ENCODE measurements at regions not wholly inside any gene's neighbourhood (a gene's known extent, or its start where the extent isn't known, plus 50 kb on each side); places are given as distances from the start of the nearest gene placed in this dataset.

DNA sequence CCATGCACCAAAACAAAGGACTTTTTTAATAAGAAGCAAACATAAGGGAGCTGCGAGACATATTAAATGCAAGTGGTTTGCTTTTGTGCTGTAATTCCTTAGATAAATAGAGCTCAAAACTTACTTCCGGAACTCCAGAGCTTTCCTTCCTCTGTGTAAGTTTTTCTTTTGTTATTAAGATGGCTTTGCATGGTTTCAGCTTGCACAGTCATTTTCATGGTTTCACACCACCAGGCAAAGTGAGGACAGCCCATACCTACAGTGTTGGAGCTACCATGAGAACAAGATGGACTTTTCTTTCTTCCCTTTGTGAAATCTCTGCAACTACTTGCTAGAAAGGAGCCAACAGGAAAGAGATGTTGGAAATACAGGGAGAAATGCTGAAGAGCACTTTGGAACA is 368.0 kb downstream of the SETD4 start:
- H3K4me3 ChIP-seq (ENCODE audit: low read length): no peak overlapping the region
- no peak for DNase-seq
- H3K27ac ChIP-seq (ENCODE audit: low read length): no peak overlapping the region
- H3K9ac ChIP-seq (ENCODE audit: low read length): no peak overlapping the region
- no peaks in the 10 kb centered on the region for H4K20me1 ChIP-seq (ENCODE audit: insufficient read depth, low read depth, low read length)
- H3K4me1 ChIP-seq (ENCODE audit: low read length): no peaks in the 10 kb centered on the region
- no peaks in the 10 kb centered on the region for H3K36me3 ChIP-seq (ENCODE audit: insufficient read depth, low read length)
- H3K79me2 ChIP-seq (ENCODE audit: low read length): no peaks in the 10 kb centered on the region
- no peaks in the 10 kb centered on the region for H3K27me3 ChIP-seq (ENCODE audit: low read length)
- no peaks in the 10 kb centered on the region for H3K9me3 ChIP-seq (ENCODE audit: low read length)
- no peak overlapping the region for H2AFZ ChIP-seq (ENCODE audit: low read length)
- no peak overlapping the region for H3K4me2 ChIP-seq (ENCODE audit: low read depth, low read length, poor library complexity, severe bottlenecking)
- no peaks in the 10 kb centered on the region for H3K9me2 ChIP-seq (replicated peaks; ENCODE audit: insufficient read depth, low read length)

DNA sequence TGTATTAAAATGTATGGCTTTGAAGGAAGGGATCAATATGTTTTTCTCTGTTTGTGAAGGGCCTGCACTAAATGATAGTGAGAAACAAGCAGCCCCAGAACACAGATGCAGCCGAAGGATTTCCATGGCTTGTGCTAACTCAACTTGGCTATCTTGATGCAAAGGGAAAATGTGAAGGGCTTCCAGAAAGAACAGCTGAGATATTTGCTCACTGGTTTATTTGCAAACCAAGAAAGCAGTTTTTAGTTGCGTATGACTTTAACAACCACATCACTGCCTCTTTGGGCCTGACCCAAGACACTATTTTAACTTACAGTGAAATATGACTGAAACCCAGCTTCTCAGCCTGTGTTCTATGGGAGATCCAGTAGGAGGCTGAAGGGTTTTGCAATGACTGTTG is 369.9 kb downstream of the SETD4 start:
- no peak overlapping the region for H3K4me2 ChIP-seq (ENCODE audit: low read depth, low read length, poor library complexity, severe bottlenecking)
- H3K79me2 ChIP-seq (ENCODE audit: low read length): no peaks in the 10 kb centered on the region
- no peaks in the 10 kb centered on the region for H3K27me3 ChIP-seq (ENCODE audit: low read length)
- H4K20me1 ChIP-seq (ENCODE audit: insufficient read depth, low read depth, low read length): no peaks in the 10 kb centered on the region
- H3K4me3 ChIP-seq (ENCODE audit: low read length): no peak overlapping the region
- no peaks in the 10 kb centered on the region for H3K4me1 ChIP-seq (ENCODE audit: low read length)
- no peaks in the 10 kb centered on the region for H3K9me3 ChIP-seq (ENCODE audit: low read length)
- H2AFZ ChIP-seq (ENCODE audit: low read length): no peak overlapping the region
- no peak for DNase-seq
- H3K36me3 ChIP-seq (ENCODE audit: insufficient read depth, low read length): no peaks in the 10 kb centered on the region
- no peak overlapping the region for H3K27ac ChIP-seq (ENCODE audit: low read length)
- H3K9me2 ChIP-seq (replicated peaks; ENCODE audit: insufficient read depth, low read length): no peaks in the 10 kb centered on the region
- H3K9ac ChIP-seq (ENCODE audit: low read length): no peak overlapping the region

DNA sequence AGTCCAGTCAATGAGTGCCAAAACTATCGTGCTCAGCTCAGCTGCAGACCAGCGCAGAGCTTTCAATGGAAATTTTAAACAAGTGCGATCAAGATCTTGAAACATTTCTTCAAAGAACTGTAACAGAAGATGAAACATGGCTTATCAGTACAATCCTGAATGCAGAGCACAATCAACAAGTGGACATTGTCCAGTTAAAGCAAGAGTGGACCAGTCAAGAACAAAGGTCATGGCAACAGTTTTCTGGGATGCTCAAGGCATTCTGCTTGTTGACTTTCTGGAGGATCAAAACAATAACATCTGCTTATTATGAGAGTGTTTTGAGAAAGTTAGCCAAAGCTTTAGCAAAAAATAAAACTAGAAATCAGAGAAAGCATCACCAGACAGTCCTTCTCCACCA is 374.2 kb downstream of the SETD4 start:
- Histone ChIP-seq H3K4me2 (ENCODE audit: low read depth, low read length, poor library complexity, severe bottlenecking) (no peak overlapping the region), H3K27ac (ENCODE audit: low read length) (no peak overlapping the region), H3K9me3 (ENCODE audit: low read length) (no peaks in the 10 kb centered on the region), H3K4me1 (ENCODE audit: low read length) (no peaks in the 10 kb centered on the region), H3K36me3 (ENCODE audit: insufficient read depth, low read length) (no peaks in the 10 kb centered on the region), H2AFZ (ENCODE audit: low read length) (no peak overlapping the region), H3K4me3 (ENCODE audit: low read length) (no peak overlapping the region), H4K20me1 (ENCODE audit: insufficient read depth, low read depth, low read length) (no peaks in the 10 kb centered on the region), H3K27me3 (ENCODE audit: low read length) (no peaks in the 10 kb centered on the region), H3K79me2 (ENCODE audit: low read length) (no peaks in the 10 kb centered on the region), H3K9me2 (replicated peaks; ENCODE audit: insufficient read depth, low read length) (no peaks in the 10 kb centered on the region), H3K9ac (ENCODE audit: low read length) (no peak overlapping the region)
- DNase-seq: no peak

DNA sequence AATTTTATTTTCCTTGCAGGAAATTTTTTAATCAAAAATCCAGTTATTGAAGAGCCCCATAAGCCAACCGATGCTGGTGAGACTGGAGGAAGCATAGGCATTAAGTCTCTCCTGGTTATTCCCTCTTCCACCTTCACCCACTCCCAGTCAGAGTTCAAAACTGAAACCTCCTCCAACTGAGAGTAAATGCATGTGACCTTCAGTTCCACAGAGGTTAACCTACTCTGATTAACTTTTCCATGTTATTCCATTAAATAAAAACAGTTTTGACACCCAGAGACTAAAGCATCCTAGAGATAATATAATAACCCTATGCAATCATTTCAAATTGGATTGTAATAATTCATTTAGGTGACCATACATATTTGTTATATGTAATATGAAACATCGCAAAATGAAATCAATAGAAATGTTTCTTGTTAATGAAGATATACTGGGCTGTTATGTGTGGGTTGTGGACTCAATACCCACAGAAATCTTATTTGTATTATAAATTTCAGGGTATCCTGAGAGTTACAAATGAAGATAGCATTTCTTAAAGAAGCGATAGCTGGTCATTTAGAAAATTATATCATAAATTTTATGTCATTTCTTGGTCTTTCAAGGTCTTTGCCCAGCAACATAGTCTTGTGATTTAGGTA is 376.5 kb downstream of the SETD4 start:
- H3K9ac ChIP-seq (ENCODE audit: low read length): no peak overlapping the region

DNA sequence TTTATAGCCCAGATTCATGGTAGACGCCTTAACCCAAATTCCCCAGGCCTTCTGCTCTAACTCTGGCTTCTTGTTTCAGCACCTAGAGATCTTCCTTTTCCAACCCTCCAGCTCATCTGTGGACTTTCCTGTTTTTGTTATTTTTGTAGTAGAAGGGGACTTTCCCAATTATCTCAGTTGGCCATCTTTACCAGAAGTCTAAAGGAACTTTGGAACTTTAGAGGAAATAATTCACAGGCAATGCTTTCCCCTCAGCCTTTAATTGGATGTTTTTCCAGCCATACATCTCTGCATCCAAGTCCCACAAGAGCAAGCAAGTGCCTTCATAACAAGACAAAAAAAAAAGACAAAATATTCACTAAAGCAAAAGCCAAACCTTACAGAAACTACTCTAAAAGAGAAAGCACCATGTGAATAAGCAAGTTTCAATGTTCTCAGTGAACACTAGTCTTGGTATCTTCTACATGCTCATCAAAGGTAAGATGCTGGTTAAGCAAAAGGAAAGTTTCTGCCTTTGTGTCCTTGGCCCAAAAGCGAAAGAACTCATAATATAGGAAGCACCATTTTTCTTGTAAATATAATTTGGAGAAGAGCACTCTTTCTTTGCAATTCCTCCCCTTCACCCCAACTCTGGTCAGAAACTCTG is 377.3 kb downstream of the SETD4 start:
- H3K4me3 ChIP-seq (ENCODE audit: low read length): no peak overlapping the region
- H4K20me1 ChIP-seq (ENCODE audit: insufficient read depth, low read depth, low read length): no peaks in the 10 kb centered on the region
- H3K36me3 ChIP-seq (ENCODE audit: insufficient read depth, low read length): no peaks in the 10 kb centered on the region
- H3K9me2 ChIP-seq (replicated peaks; ENCODE audit: insufficient read depth, low read length): no peaks in the 10 kb centered on the region
- H3K4me2 ChIP-seq (ENCODE audit: low read depth, low read length, poor library complexity, severe bottlenecking): no peak overlapping the region
- no peak overlapping the region for H3K27ac ChIP-seq (ENCODE audit: low read length)
- H3K9ac ChIP-seq (ENCODE audit: low read length): no peak overlapping the region
- no peak overlapping the region for H2AFZ ChIP-seq (ENCODE audit: low read length)
- no peaks in the 10 kb centered on the region for H3K9me3 ChIP-seq (ENCODE audit: low read length)
- no peak for DNase-seq
- H3K27me3 ChIP-seq (ENCODE audit: low read length): no peaks in the 10 kb centered on the region
- no peaks in the 10 kb centered on the region for H3K4me1 ChIP-seq (ENCODE audit: low read length)
- no peaks in the 10 kb centered on the region for H3K79me2 ChIP-seq (ENCODE audit: low read length)

More for the DNA sequence above, 376.5 kb downstream of the SETD4 start:
- no peak overlapping the region for H3K4me3 ChIP-seq (ENCODE audit: low read length)
- H3K27ac ChIP-seq (ENCODE audit: low read length): no peak overlapping the region
- no peaks in the 10 kb centered on the region for H3K9me2 ChIP-seq (replicated peaks; ENCODE audit: insufficient read depth, low read length)
- H3K4me1 ChIP-seq (ENCODE audit: low read length): no peaks in the 10 kb centered on the region
- no peak overlapping the region for H3K4me2 ChIP-seq (ENCODE audit: low read depth, low read length, poor library complexity, severe bottlenecking)
- no peak for DNase-seq
- H3K9me3 ChIP-seq (ENCODE audit: low read length): no peaks in the 10 kb centered on the region
- H2AFZ ChIP-seq (ENCODE audit: low read length): no peak overlapping the region
- no peaks in the 10 kb centered on the region for H3K79me2 ChIP-seq (ENCODE audit: low read length)
- no peaks in the 10 kb centered on the region for H4K20me1 ChIP-seq (ENCODE audit: insufficient read depth, low read depth, low read length)
- no peaks in the 10 kb centered on the region for H3K27me3 ChIP-seq (ENCODE audit: low read length)
- H3K36me3 ChIP-seq (ENCODE audit: insufficient read depth, low read length): no peaks in the 10 kb centered on the region

DNA sequence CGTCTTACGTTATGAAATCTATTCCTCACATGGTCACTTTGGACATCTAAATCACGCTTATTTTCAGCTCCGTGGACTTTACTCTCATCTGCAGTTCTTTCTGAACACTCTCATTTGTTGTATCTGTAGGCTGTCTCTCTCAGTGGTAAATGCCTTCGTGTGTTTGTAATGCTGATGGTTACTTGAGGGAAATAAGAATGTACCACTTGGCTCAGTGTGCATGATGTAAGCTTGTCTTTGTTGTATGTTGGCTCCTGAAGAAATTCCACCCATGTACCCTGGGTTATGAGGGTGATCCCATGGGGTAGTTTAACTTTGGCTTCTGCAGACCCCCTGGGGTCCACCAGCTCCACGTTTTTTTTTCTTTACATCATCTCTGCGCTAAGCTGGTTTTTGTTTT is 378.4 kb downstream of the SETD4 start:
- Histone ChIP-seq H3K9me2 (replicated peaks; ENCODE audit: insufficient read depth, low read length) (no peaks in the 10 kb centered on the region), H3K4me3 (ENCODE audit: low read length) (no peak overlapping the region), H3K27ac (ENCODE audit: low read length) (no peak overlapping the region), H4K20me1 (ENCODE audit: insufficient read depth, low read depth, low read length) (no peaks in the 10 kb centered on the region), H3K9me3 (ENCODE audit: low read length) (no peaks in the 10 kb centered on the region), H3K27me3 (ENCODE audit: low read length) (no peaks in the 10 kb centered on the region), H3K4me1 (ENCODE audit: low read length) (no peaks in the 10 kb centered on the region), H3K9ac (ENCODE audit: low read length) (no peak overlapping the region), H3K79me2 (ENCODE audit: low read length) (no peaks in the 10 kb centered on the region), H2AFZ (ENCODE audit: low read length) (no peak overlapping the region), H3K36me3 (ENCODE audit: insufficient read depth, low read length) (no peaks in the 10 kb centered on the region), H3K4me2 (ENCODE audit: low read depth, low read length, poor library complexity, severe bottlenecking) (no peak overlapping the region)
- DNase-seq: no peak

DNA sequence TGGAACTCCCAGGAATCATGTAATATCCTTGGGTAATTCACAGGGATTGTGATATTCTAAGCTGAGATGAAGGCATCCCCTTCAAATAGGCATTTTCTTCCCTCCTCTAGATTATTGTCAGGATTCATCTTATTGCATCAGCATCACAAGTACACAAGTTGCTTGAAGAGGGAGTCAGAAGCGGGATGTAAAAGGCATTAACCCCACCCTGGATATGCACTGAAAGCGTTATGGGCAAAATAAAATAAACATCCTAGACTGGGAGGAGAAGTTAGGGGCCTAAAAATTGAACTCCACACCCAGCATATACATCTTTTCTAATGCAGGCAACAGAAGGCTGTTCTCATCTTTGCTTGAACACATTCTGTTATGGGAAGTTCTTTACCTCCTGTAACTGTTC is 381.2 kb downstream of the SETD4 start:
- Histone ChIP-seq H3K27ac (ENCODE audit: low read length) (no peak overlapping the region), H4K20me1 (ENCODE audit: insufficient read depth, low read depth, low read length) (no peaks in the 10 kb centered on the region), H3K9me3 (ENCODE audit: low read length) (no peaks in the 10 kb centered on the region), H3K9ac (ENCODE audit: low read length) (no peak overlapping the region), H3K4me1 (ENCODE audit: low read length) (no peaks in the 10 kb centered on the region), H3K27me3 (ENCODE audit: low read length) (no peaks in the 10 kb centered on the region), H3K4me3 (ENCODE audit: low read length) (no peak overlapping the region), H2AFZ (ENCODE audit: low read length) (no peak overlapping the region), H3K9me2 (replicated peaks; ENCODE audit: insufficient read depth, low read length) (no peaks in the 10 kb centered on the region), H3K4me2 (ENCODE audit: low read depth, low read length, poor library complexity, severe bottlenecking) (no peak overlapping the region), H3K79me2 (ENCODE audit: low read length) (no peaks in the 10 kb centered on the region), H3K36me3 (ENCODE audit: insufficient read depth, low read length) (no peaks in the 10 kb centered on the region)
- DNase-seq: no peak

DNA sequence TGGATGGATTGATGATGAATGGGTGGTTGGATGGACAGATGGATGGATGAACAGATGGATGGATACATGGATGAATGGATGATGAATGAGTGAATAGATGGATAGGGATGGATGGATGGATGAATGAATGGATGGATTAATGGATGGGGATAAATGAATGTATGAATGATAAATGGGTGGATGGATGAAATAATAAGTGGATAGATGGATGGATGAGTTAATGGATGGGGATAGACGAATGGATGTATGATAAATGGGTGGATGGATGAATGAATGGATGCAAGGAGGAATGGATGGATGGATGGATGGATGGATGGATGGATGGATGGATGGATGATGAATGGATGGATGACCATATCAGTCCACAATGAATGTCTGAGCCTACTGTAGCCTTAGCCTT is 381.9 kb downstream of the SETD4 start:
- Histone ChIP-seq H3K79me2 (ENCODE audit: low read length) (no peaks in the 10 kb centered on the region), H3K27me3 (ENCODE audit: low read length) (no peaks in the 10 kb centered on the region), H3K4me3 (ENCODE audit: low read length) (no peak overlapping the region), H3K9me3 (ENCODE audit: low read length) (no peaks in the 10 kb centered on the region), H2AFZ (ENCODE audit: low read length) (no peak overlapping the region), H3K9ac (ENCODE audit: low read length) (no peak overlapping the region), H3K4me2 (ENCODE audit: low read depth, low read length, poor library complexity, severe bottlenecking) (no peak overlapping the region), H3K27ac (ENCODE audit: low read length) (no peak overlapping the region), H3K9me2 (replicated peaks; ENCODE audit: insufficient read depth, low read length) (no peaks in the 10 kb centered on the region), H3K4me1 (ENCODE audit: low read length) (no peaks in the 10 kb centered on the region), H4K20me1 (ENCODE audit: insufficient read depth, low read depth, low read length) (no peaks in the 10 kb centered on the region), H3K36me3 (ENCODE audit: insufficient read depth, low read length) (no peaks in the 10 kb centered on the region)
- no peak for DNase-seq
